Duodenal mucosa (tissue), 2 donors: ENCODE measurements at regions not wholly inside any gene's neighbourhood (a gene's known extent, or its start where the extent isn't known, plus 50 kb on each side); places are given as distances from the start of the nearest gene placed in this dataset.
A peak's percentile ranks its signal among the peaks of the same experiment; 100 is the strongest.

ENCODE experiments used
- H3K27ac ChIP-seq: one replicate; pipeline ENCODE4 v1.7.0; 2013; ENCODE audit warnings: low read depth, low read length
- H3K27me3 ChIP-seq, 2 donors: one replicate each; pipeline ENCODE4 v1.7.0; 2013; ENCODE audit warnings: low read length in 2 of 2, control low read depth in 1 of 2; ENCODE audit not compliant: insufficient read depth in 2 of 2, control insufficient read depth in 1 of 2
- H3K36me3 ChIP-seq, 2 donors: one replicate each; pipeline ENCODE4 v1.7.0; 2013; ENCODE audit warnings: low read length in 2 of 2, control low read depth in 1 of 2; ENCODE audit not compliant: insufficient read depth in 2 of 2, control insufficient read depth in 1 of 2
- H3K4me1 ChIP-seq, 2 donors: one replicate each; pipeline ENCODE4 v1.7.0; 2013; ENCODE audit warnings: low read length in 2 of 2, control low read depth in 1 of 2; ENCODE audit not compliant: insufficient read depth in 2 of 2, control insufficient read depth in 1 of 2
- H3K4me3 ChIP-seq, 2 donors: one replicate each; pipeline ENCODE4 v1.7.0; 2013; ENCODE audit warnings: low read length in 2 of 2, low read depth in 1 of 2
- H3K9ac ChIP-seq, 2 donors: one replicate each; pipeline ENCODE4 v1.7.0; 2013; ENCODE audit warnings: low read length in 2 of 2, low read depth in 1 of 2
- H3K9me3 ChIP-seq, 2 donors: one replicate each; pipeline ENCODE4 v1.7.0; 2013; ENCODE audit warnings: low read length in 2 of 2, control low read depth in 1 of 2; ENCODE audit not compliant: control insufficient read depth in 1 of 2

DNA sequence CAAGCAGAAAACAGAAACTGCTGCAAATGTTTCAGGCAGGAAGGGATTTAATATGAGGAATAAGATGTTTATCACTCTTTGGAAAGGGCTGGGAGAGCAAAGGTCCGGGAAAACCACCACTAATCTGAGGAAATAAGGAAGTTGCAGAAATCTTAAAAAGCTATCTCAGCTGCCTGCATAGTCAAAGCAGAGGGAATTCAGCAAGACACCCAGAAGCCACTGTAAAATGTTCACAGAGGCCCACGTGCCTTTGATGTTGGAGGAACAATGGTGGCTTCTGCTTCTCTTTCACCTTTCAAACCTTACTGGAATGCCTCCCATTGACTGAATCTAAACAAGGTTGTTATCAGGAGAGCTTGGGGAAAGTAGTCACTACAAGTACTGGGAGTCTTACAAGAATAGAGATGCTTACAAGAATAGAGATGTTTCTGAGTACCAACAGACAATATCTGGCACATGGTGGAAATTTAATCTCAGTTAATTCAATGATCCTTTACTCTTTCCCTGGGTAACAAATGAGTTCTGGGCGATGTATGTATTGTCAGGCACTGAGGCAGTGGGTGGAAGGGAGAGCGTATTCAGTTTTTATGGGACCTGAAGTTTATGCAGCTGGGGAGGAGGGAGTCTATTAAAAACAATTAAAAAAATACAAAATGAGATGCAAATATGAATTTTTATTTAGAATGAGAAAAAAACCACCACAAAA, 56.1 kb upstream of the MED13 start:
- Histone ChIP-seq H3K27ac (no peak overlapping the region), H3K36me3 (no peaks in the 10 kb centered on the region), H3K4me1 (peaks cover 5 to 13% of the 10 kb centered on the region in 2 donors), H3K9ac (no peak overlapping the region), H3K9me3 (no peaks in the 10 kb centered on the region), H3K27me3 (no peaks in the 10 kb centered on the region), H3K4me3 (peak overlapping the region; percentile 28 to 40)

DNA sequence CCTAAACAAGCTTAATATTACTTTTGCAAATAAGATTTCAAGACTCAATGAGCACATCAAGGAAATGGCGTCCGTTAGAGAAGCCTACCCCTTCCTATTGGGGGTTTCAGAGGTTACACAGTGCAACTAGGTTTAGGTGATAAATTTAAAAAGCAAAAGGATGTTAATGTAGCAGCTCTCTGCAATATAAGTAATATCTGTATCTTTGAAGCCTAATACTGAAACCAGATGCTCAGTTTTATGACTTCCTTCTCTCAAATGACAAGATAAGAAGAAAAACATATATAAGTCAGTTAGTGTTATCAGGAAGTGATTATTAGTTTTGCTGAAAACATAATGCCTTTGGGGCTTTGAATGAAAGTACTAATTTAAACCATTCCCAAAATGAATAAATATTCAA, 54.3 kb upstream of the MED13 start:
- no peak overlapping the region for H3K27ac ChIP-seq
- peaks cover 5 to 13% of the 10 kb centered on the region in 2 donors for H3K4me1 ChIP-seq
- no peaks in the 10 kb centered on the region for H3K36me3 ChIP-seq
- no peaks in the 10 kb centered on the region for H3K27me3 ChIP-seq
- no peaks in the 10 kb centered on the region for H3K9me3 ChIP-seq
- no peak overlapping the region for H3K9ac ChIP-seq
- no peak overlapping the region for H3K4me3 ChIP-seq
